ENCODE measurements at regions not wholly inside any gene's neighbourhood (a gene's known extent, or its start where the extent isn't known, plus 50 kb on each side); places are given as distances from the start of the nearest gene placed in this dataset.

- TF ChIP-seq CTCF (IDR thresholded peaks at IDR 0.05) (no peak), POLR2AphosphoS5 (IDR thresholded peaks at IDR 0.05) (no peak)
Measured at GRCh38 chr12:84802161-84802560, 110.4 kb downstream of the SLC6A15 start.
